Ovary (tissue), 7 donors: ENCODE measurements at regions not wholly inside any gene's neighbourhood (a gene's known extent, or its start where the extent isn't known, plus 50 kb on each side); places are given as distances from the start of the nearest gene placed in this dataset.
"Not testable (repeated sequence)": the region's sequence is repeated elsewhere in the genome, so short reads cannot be mapped to it uniquely, and the experiment has no call there.

ENCODE experiments used
- DNase-seq, 5 donors: peaks; one replicate each; pipeline ENCODE4 v3.0.0-alpha.2; 2019 to 2020
- H3K27ac ChIP-seq, 2 donors: fragments of 200-600 bp; one replicate each; pipeline versions ENCODE4 v1.5.1 to v1.8.0; 2019 to 2022
- H3K27me3 ChIP-seq: fragments of 200-600 bp; one replicate; pipeline ENCODE4 v1.8.0; 2022
- H3K36me3 ChIP-seq: fragments of 200-600 bp; sonication (generic); one replicate; pipeline ENCODE4 v1.5.1; 2019
- H3K4me1 ChIP-seq: one replicate; pipeline ENCODE4 v1.8.1; 2013; ENCODE audit warnings: mild to moderate bottlenecking, moderate library complexity; ENCODE audit not compliant: insufficient read depth
- H3K4me3 ChIP-seq: fragments of 200-600 bp; sonication (generic); one replicate; pipeline ENCODE4 v1.5.1; 2017
- H3K9me3 ChIP-seq, 2 donors: fragments of 200-600 bp in 1 of 2; sonication (generic) in 1 of 2; one replicate each; pipeline versions ENCODE4 v1.5.1 to v1.8.1; 2013 to 2019; ENCODE audit warnings: mild to moderate bottlenecking in 1 of 2, moderate library complexity in 1 of 2
- EP300 ChIP-seq: sonication (generic); formaldehyde crosslinking; IDR thresholded peaks from one replicate; pipeline ENCODE4 v1.6.1; 2017; ENCODE audit warnings: antibody characterized with exemption
- POLR2A ChIP-seq: fragments of 450-650 bp; IDR thresholded peaks from one replicate; pipeline ENCODE4 v1.6.1; 2017; ENCODE audit warnings: antibody characterized with exemption, mild to moderate bottlenecking, moderate library complexity
- WGBS, 3 donors: extraction: QIAGEN DNeasy Blood & Tissue Kit in 1 of 3; methylation state at CpG; one replicate each; pipeline versions ENCODE4 v1.1.5 to v1.1.7; 2013 to 2017; 5-methylcytosine and 5-hydroxymethylcytosine counted together
- intact Hi-C, 4 donors: fragments of 100-400 bp; cut with DNase I; formaldehyde crosslinking; loops; one replicate each; pipeline versions ENCODE4 v1.11.0 to v1.15.1; 2022 to 2023
- TF ChIP-seq, protein P1 (sequence below), 3 donors: fragments of 450-650 bp in 2 of 3; fragments of 200-600 bp in 1 of 3; IDR thresholded peaks; one replicate each; pipeline versions ENCODE4 v1.5.1 to v1.8.0; 2016 to 2022; ENCODE audit warnings: antibody characterized with exemption in 3 of 3, mild to moderate bottlenecking in 1 of 3
- donor health status: DM: no; HTN: no; CAD: no; lungs with moderate emphysema.
- donor health status: DM: no; HTN: no; CAD: no.
- donor health status: Bipolar disorder and iron deficiency.
- donor health status: DM: no; HTN: no; CAD: no.
- donor health status: DM: yes; HTN: yes; CAD: no.

- 53 to 57% (median 57%) methylated on average over 3 of the region's 3 CpGs for WGBS, 3 donors
These were observed 304.5 kb downstream of the CBLL2 start for GRCh38 chrX:22577181-22577580.

DNA sequence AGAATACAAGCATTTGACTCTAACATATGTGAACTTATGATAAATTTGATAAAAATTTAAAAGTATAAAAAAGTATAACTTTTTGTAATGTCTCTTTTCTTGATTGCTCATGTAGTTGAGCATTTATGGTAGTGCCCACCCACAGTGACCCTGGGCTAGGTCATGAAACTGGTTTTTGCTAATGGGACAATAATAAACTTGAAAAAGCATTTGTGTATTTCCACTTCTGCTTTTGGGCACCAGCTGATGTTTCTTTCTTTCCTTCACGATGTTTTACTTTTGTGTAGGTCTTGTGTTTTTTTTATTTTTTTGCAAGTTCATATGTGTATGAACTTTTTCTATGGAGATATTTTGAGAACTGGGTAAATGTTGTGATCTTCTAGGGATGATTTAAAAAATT, 313.1 kb downstream of the CBLL2 start:
- Histone ChIP-seq H3K27me3 (no peaks in the 10 kb centered on the region), H3K4me3 (no peak overlapping the region), H3K27ac (no peak overlapping the region), H3K9me3 (no peaks in the 10 kb centered on the region), H3K4me1 (no peaks in the 10 kb centered on the region), H3K36me3 (no peaks in the 10 kb centered on the region)
- intact Hi-C loops, result no loop called here
- TF ChIP-seq POLR2A (no peak), EP300 (no peak)
- TF ChIP-seq, protein P1, sequence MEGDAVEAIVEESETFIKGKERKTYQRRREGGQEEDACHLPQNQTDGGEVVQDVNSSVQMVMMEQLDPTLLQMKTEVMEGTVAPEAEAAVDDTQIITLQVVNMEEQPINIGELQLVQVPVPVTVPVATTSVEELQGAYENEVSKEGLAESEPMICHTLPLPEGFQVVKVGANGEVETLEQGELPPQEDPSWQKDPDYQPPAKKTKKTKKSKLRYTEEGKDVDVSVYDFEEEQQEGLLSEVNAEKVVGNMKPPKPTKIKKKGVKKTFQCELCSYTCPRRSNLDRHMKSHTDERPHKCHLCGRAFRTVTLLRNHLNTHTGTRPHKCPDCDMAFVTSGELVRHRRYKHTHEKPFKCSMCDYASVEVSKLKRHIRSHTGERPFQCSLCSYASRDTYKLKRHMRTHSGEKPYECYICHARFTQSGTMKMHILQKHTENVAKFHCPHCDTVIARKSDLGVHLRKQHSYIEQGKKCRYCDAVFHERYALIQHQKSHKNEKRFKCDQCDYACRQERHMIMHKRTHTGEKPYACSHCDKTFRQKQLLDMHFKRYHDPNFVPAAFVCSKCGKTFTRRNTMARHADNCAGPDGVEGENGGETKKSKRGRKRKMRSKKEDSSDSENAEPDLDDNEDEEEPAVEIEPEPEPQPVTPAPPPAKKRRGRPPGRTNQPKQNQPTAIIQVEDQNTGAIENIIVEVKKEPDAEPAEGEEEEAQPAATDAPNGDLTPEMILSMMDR (IDR thresholded peaks at IDR 0.05), result no peak
- WGBS, 3 donors, result 45 to 60% (median 56%) methylated on average over 1 of the region's 1 CpG
- no peak for DNase-seq

More at GRCh38 chrX:22577181-22577580, 304.5 kb downstream of the CBLL2 start:
- Histone ChIP-seq H3K4me3 (no peak overlapping the region), H3K27me3 (no peaks in the 10 kb centered on the region), H3K36me3 (no peaks in the 10 kb centered on the region), H3K9me3 (no peaks in the 10 kb centered on the region), H3K4me1 (no peaks in the 10 kb centered on the region), H3K27ac (no peak overlapping the region)
- no peak for TF ChIP-seq EP300
- DNase-seq, result no peak
- intact Hi-C loops, result loop anchor here in 1 of 4 donors (1.0 kb wide), 1 partner anchor 31 kb away; no protein-coding TSS in a partner anchor

GRCh38 chrX:22589845-22590244, 317.1 kb downstream of the CBLL2 start:
- TF ChIP-seq, protein P1 (IDR thresholded peaks at IDR 0.05), result no peak
- no peak for TF ChIP-seq EP300
- H3K27ac ChIP-seq, result no peak overlapping the region
- no peaks in the 10 kb centered on the region for H3K27me3 ChIP-seq
- no peaks in the 10 kb centered on the region for H3K9me3 ChIP-seq
- no peaks in the 10 kb centered on the region for H3K36me3 ChIP-seq
- H3K4me3 ChIP-seq, result no peak overlapping the region
- no peak for DNase-seq
- WGBS, 3 donors, result 56 to 67% (median 59%) methylated on average over 2 of the region's 2 CpGs
- intact Hi-C loops, result no loop called here
- no peaks in the 10 kb centered on the region for H3K4me1 ChIP-seq

DNA sequence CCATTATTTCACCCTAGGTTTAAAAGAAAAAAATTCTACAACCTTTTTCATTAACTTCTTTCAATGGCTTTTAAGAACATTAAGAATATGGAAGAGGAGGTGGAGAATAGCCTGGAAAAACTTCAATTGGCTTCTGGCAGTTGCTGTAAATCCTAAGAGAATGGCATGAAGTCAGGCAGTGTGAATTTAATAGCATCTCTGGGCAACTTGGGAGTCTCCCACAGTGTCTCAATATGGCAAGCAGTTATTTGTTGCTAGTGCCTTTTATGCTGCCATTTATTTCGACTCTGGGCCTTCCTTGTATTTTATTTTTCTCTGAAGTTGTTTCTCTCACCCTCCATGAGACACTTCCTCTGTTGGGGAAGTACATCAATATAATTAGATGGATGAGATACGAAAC, 322.1 kb downstream of the CBLL2 start:
- Histone ChIP-seq H3K27me3 (no peaks in the 10 kb centered on the region), H3K9me3 (no peaks in the 10 kb centered on the region), H3K4me3 (no peak overlapping the region), H3K27ac (no peak overlapping the region), H3K4me1 (no peaks in the 10 kb centered on the region), H3K36me3 (no peaks in the 10 kb centered on the region)
- no peak for TF ChIP-seq POLR2A
- TF ChIP-seq, protein P1 (IDR thresholded peaks at IDR 0.05), result no peak
- intact Hi-C loops, result no loop called here
- no peak for DNase-seq
- WGBS, 3 donors, result 48 to 61% (median 54%) methylated on average over 2 of the region's 2 CpGs

DNA sequence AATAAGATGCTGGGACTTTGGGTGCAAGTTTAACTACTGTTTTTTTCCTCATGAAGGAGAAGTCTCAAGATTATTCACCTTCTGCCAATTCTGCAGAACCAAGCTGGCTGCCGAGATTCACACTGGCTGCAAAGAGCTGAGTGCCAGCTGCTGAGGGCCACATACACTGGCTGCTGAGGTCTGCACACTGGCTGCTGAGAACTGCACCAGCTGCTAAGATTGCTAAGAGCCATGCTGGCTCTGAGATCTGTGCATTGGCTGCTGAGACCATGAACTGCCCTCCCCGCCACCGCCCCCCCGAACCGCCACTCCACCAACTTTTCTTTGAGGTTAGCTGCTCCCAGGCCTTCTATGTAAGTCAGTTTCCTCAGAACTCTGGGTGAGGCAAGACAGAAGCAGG, 330.3 kb downstream of the CBLL2 start:
- intact Hi-C loops, result no loop called here
- Histone ChIP-seq H3K36me3 (no peaks in the 10 kb centered on the region), H3K27me3 (no peaks in the 10 kb centered on the region), H3K4me1 (no peaks in the 10 kb centered on the region), H3K9me3 (no peaks in the 10 kb centered on the region), H3K27ac (no peak overlapping the region), H3K4me3 (no peak overlapping the region)
- WGBS, 3 donors, result 79 to 84% (median 81%) methylated on average over 5 of the region's 5 CpGs
- no peak for TF ChIP-seq EP300
- TF ChIP-seq, protein P1 (IDR thresholded peaks at IDR 0.05), result no peak
- no peak for TF ChIP-seq POLR2A
- no peak for DNase-seq

GRCh38 chrX:22609452-22609851, 336.7 kb downstream of the CBLL2 start:
- H3K4me1 ChIP-seq, intact Hi-C loops, H3K27me3 ChIP-seq, H3K27ac ChIP-seq, H3K4me3 ChIP-seq, H3K9me3 ChIP-seq, H3K36me3 ChIP-seq, DNase-seq: not testable (repeated sequence)
- 90 to 93% (median 91%) methylated on average over 15 of the region's 15 CpGs for WGBS, 3 donors
